ENCODE measurements at regions not wholly inside any gene's neighbourhood (a gene's known extent, or its start where the extent isn't known, plus 50 kb on each side); places are given as distances from the start of the nearest gene placed in this dataset.

DNA sequence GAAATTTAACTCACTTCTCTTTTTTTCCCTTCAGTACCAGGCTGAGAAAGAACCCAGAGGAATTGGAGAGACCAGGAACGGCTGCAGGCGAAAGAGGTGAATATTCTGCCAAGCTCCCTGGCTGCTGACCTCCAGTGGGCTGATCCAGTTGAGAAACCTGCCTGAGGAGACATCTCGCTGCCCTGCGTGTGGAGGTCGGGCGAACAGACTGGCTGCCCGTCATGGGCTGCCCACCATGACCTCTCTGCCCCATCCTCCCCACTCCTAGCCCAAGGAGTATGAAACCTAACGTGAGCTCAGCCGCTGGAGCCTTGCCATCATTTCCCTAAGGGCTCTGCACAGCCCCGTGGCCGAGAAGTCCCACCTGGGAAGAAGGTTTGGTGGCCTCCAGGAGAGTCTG, 148.8 kb upstream of the SALL3 start:
- no peak overlapping the region for H3K4me3 ChIP-seq
- peaks cover 0 to 11% (median 0%) of the 10 kb centered on the region in 7 donors for H3K27me3 ChIP-seq (replicated peaks in 1 of 7)
- no peak for TF ChIP-seq POLR2AphosphoS5 (IDR thresholded peaks at IDR 0.05)
- TF ChIP-seq, protein P1, sequence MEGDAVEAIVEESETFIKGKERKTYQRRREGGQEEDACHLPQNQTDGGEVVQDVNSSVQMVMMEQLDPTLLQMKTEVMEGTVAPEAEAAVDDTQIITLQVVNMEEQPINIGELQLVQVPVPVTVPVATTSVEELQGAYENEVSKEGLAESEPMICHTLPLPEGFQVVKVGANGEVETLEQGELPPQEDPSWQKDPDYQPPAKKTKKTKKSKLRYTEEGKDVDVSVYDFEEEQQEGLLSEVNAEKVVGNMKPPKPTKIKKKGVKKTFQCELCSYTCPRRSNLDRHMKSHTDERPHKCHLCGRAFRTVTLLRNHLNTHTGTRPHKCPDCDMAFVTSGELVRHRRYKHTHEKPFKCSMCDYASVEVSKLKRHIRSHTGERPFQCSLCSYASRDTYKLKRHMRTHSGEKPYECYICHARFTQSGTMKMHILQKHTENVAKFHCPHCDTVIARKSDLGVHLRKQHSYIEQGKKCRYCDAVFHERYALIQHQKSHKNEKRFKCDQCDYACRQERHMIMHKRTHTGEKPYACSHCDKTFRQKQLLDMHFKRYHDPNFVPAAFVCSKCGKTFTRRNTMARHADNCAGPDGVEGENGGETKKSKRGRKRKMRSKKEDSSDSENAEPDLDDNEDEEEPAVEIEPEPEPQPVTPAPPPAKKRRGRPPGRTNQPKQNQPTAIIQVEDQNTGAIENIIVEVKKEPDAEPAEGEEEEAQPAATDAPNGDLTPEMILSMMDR (IDR thresholded peaks at IDR 0.05 in 8 of 11, conservative IDR thresholded peaks at IDR 0.05 in 3 of 11) = no peak
- TF ChIP-seq POLR2A (IDR thresholded peaks at IDR 0.05) = no peak
- no peaks in the 10 kb centered on the region for H3K9me3 ChIP-seq
- no peaks in the 10 kb centered on the region for H3K4me1 ChIP-seq
- WGBS, 5 donors = 64 to 83% (median 79%) methylated on average over 8 to 11 of the region's 11 CpGs
- intact Hi-C loops (cut with DNase I; ENCODE audit: low total_unique reads) = no loop called here
- H3K27ac ChIP-seq = no peak overlapping the region
- no peak for DNase-seq
- no peaks in the 10 kb centered on the region for H3K36me3 ChIP-seq

GRCh38 chr18:78831603-78832002, 148.0 kb upstream of the SALL3 start:
- no peak for DNase-seq
- H3K4me1 ChIP-seq = no peaks in the 10 kb centered on the region
- no peak overlapping the region for H3K27ac ChIP-seq
- H3K27me3 ChIP-seq (replicated peaks in 1 of 7) = peaks cover 0 to 11% (median 0%) of the 10 kb centered on the region in 7 donors
- no peaks in the 10 kb centered on the region for H3K36me3 ChIP-seq
- H3K9me3 ChIP-seq = no peaks in the 10 kb centered on the region
- intact Hi-C loops (cut with DNase I; ENCODE audit: low total_unique reads) = no loop called here
- TF ChIP-seq POLR2AphosphoS5 (IDR thresholded peaks at IDR 0.05) = no peak
- H3K4me3 ChIP-seq = no peak overlapping the region
- 41 to 67% (median 48%) methylated on average over 3 of the region's 3 CpGs for WGBS, 5 donors

DNA sequence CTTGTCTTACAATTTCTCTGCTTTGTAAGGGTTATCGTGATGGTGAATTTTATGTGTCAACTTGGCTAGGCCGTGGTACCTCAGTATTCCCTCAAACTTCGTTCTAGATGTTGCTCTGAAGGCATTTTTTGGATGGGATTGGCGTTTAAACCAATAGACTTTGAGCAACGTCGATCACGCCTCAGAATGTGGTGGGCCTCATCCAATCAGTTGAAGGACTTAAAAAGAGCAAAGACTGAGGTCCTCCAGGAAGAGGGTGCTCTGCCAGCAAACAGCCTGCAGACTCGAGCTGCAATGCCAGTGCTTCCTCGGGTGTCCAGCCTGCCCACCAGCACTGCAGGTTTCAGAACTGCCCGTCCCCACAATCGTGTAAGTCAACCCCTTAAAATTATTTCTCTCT, 145.8 kb upstream of the SALL3 start:
- DNase-seq = no peak
- Histone ChIP-seq H3K27ac (no peak overlapping the region), H3K4me3 (no peak overlapping the region), H3K27me3 (replicated peaks in 1 of 7) (peaks cover 0 to 7% (median 0%) of the 10 kb centered on the region in 7 donors), H3K9me3 (peaks cover 0 to 7% (median 0%) of the 10 kb centered on the region in 8 donors), H3K36me3 (no peaks in the 10 kb centered on the region), H3K4me1 (no peaks in the 10 kb centered on the region)
- intact Hi-C loops (cut with DNase I; ENCODE audit: low total_unique reads) = no loop called here
- TF ChIP-seq POLR2AphosphoS5 (IDR thresholded peaks at IDR 0.05) = no peak
- 71 to 85% (median 78%) methylated on average over 11 of the region's 11 CpGs for WGBS, 5 donors

GRCh38 chr18:78836838-78837237, 142.8 kb upstream of the SALL3 start:
- intact Hi-C loops (cut with DNase I; ENCODE audit: low total_unique reads) = no loop called here
- DNase-seq = no peak
- Histone ChIP-seq H3K9me3 (peaks cover 0 to 7% (median 0%) of the 10 kb centered on the region in 8 donors), H3K27me3 (replicated peaks in 1 of 7) (no peaks in the 10 kb centered on the region), H3K36me3 (no peaks in the 10 kb centered on the region), H3K4me3 (no peak overlapping the region), H3K4me1 (no peaks in the 10 kb centered on the region), H3K27ac (no peak overlapping the region)
- TF ChIP-seq POLR2A (IDR thresholded peaks at IDR 0.05) (no peak), POLR2AphosphoS5 (IDR thresholded peaks at IDR 0.05) (no peak)
- TF ChIP-seq, protein P1 (IDR thresholded peaks at IDR 0.05 in 8 of 11, conservative IDR thresholded peaks at IDR 0.05 in 3 of 11) = no peak
- 87 to 94% (median 90%) methylated on average over 6 of the region's 6 CpGs for WGBS, 5 donors

DNA sequence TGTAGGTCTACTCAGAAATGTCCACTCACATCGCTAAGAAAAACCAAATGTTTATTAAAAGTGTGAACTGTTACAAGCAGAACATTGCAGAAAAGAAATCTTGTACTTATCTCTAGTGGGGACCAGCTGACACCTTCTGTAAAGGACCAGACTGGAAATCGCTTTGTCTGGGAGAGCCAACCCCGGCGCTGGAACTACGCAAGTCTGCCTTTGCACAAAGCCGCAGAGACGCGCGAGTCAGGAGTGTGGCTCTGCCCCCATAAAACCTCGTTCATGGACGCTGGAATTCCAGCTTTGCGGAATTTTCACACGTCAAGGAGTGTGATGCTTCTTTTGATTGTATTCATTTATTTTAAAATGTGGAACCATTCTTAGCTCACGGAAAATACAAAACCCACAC, 141.9 kb upstream of the SALL3 start:
- DNase-seq = no peak
- Histone ChIP-seq H3K4me3 (no peak overlapping the region), H3K36me3 (no peaks in the 10 kb centered on the region), H3K27me3 (replicated peaks in 1 of 7) (no peaks in the 10 kb centered on the region), H3K9me3 (peaks cover 0 to 7% (median 0%) of the 10 kb centered on the region in 8 donors), H3K27ac (no peak overlapping the region), H3K4me1 (no peaks in the 10 kb centered on the region)
- WGBS, 5 donors = 90 to 92% (median 91%) methylated on average over 14 of the region's 14 CpGs
- intact Hi-C loops (cut with DNase I; ENCODE audit: low total_unique reads) = no loop called here
- TF ChIP-seq, protein P1 (IDR thresholded peaks at IDR 0.05 in 8 of 11, conservative IDR thresholded peaks at IDR 0.05 in 3 of 11) = no peak
- TF ChIP-seq POLR2AphosphoS5 (IDR thresholded peaks at IDR 0.05) = no peak
- TF ChIP-seq POLR2A (IDR thresholded peaks at IDR 0.05) = no peak

Measured in spleen (tissue), 11 donors.